Activated naive CD4-positive, alpha-beta T cell treated with anti-CD3 and anti-CD28 coated beads, Interleukin-2, amount 50 U/mL, for 72 hours (primary cell): ENCODE measurements at regions not wholly inside any gene's neighbourhood (a gene's known extent, or its start where the extent isn't known, plus 50 kb on each side); places are given as distances from the start of the nearest gene placed in this dataset.

ENCODE experiments used
- ATAC-seq, 2 donors: fragments of 150-1000 bp; cut with Tn5 transposase; 2 replicates each; pipeline ENCODE4 v1.10.0; 2021; ENCODE audit warnings: mild to moderate bottlenecking in 2 of 2, moderate library complexity in 2 of 2
- DNase-seq, 2 donors: peaks; one replicate each; pipeline ENCODE4 v3.0.0; 2021 to 2022; ENCODE audit warnings: low spot score in 2 of 2
- H3K27ac Mint-ChIP-seq, 2 donors: one replicate each; pipeline ENCODE4 v1.8.0; 2022; ENCODE audit warnings: mild to moderate bottlenecking in 2 of 2, mixed read lengths in 2 of 2
- H3K36me3 Mint-ChIP-seq, 2 donors: one replicate each; pipeline ENCODE4 v1.8.0; 2022; ENCODE audit warnings: mixed read lengths in 2 of 2
- H3K9me3 Mint-ChIP-seq, 2 donors: one replicate each; pipeline ENCODE4 v1.8.0; 2022; ENCODE audit warnings: mixed read lengths in 2 of 2

DNA sequence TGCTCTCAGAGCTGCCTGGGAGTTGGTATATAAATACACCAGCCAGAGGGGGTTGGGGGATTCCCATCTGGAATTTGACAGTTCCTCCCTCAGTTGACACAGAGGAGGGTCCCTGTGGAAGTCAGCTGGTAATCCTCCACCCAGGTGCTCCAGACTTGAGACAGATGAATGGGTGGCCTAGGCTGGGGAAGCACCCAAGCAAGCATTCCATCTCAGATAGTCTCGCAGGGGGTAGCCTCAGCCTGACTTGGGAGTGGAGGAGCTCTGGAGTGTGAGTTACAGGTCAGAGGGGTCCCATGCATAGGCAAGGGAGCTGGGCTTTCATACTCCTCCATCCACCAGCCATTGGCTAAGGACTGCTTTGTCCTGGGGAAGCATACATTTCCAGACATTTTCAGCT is 229.3 kb upstream of the BCOR start:
- no peaks in the 10 kb centered on the region for H3K36me3 Mint-ChIP-seq
- no peak overlapping the region for H3K27ac Mint-ChIP-seq
- no peak for ATAC-seq
- no peak for DNase-seq
- no peaks in the 10 kb centered on the region for H3K9me3 Mint-ChIP-seq

DNA sequence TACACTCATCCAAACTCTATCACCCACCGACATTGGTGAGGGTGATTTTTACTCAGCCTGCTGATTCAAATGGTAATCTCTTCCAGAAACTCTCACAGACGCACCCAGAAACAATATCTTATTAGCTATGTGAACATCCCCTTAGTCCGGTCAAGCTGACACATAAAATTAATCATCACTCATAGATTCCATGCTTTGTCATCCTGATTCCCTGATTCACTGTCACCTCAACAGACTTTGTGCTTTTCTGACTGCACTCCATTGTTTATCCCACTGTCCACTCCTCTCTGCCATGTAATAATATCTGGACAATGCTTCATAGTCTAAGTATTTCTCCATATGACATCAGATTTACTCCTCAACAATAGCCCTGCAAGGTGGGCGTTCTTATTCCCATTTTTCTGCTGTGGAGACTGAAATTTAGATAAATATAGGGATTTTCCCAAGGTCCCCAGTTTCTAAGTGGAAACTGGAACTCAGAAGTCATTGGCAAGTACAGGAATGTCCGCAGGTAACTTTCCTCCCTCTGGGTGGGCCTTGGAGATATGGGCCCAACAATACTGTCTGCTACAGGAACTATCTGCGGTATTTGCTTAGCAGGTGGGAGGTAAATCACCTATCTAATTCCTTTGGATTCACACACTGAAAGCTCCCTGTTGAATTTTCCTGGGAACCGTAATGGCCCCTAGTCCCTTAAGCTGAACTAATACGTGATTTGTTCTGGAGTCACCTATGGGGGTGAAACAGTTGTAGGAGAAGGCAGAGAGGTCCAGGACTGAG is 228.6 kb upstream of the BCOR start:
- peaks cover 0 to 3% of the 10 kb centered on the region in 2 donors for H3K36me3 Mint-ChIP-seq
- DNase-seq: no peak
- no peak for ATAC-seq
- H3K27ac Mint-ChIP-seq: no peak overlapping the region
- H3K9me3 Mint-ChIP-seq: peaks cover 0 to 2% of the 10 kb centered on the region in 2 donors

DNA sequence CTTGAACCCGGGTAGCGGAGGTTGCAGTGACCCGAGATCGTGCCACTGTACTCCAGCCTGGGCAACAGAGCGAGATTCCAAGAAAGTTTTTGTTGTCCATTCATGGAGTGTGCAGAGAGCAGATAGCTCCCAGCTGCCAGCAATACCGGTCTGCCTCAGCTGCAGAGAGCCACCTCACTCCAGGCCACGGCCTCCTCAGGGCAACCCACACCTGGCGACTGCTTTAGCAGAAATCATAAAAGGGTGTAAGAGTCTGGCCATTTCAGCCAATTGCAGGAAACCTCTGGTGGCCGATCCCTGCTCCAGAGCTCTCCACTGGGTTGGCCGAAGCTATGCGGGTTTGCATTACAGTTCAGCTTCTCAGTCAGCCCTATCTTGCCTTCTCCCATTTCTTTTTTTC is 227.4 kb upstream of the BCOR start:
- H3K36me3 Mint-ChIP-seq: peaks cover 6 to 10% of the 10 kb centered on the region in 2 donors
- ATAC-seq (no peak), DNase-seq (no peak)
- H3K27ac Mint-ChIP-seq: no peak overlapping the region
- peaks cover 0 to 8% of the 10 kb centered on the region in 2 donors for H3K9me3 Mint-ChIP-seq

DNA sequence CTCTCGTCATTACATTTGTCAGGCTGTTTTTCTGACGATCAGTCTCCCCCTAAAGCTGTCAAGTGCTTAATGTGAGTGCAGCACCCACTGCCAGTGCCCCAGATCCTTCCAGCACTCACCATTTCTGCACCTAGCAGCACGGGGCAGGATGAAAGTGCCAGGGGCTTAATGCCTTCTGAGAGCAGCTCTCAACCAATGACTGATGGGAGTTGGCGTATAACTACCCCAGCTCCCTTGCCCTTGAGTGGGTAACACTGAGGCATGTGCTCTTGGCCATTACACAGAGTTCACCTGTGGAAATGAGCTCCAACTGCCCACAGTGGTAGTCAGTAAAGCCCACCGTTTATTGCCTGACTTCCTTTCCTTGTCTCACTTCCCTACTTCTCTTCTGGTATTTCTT is 226.2 kb upstream of the BCOR start:
- ATAC-seq (no peak), DNase-seq (no peak)
- peaks cover 0 to 8% of the 10 kb centered on the region in 2 donors for H3K9me3 Mint-ChIP-seq
- no peak overlapping the region for H3K27ac Mint-ChIP-seq
- H3K36me3 Mint-ChIP-seq: peaks cover 6 to 10% of the 10 kb centered on the region in 2 donors

DNA sequence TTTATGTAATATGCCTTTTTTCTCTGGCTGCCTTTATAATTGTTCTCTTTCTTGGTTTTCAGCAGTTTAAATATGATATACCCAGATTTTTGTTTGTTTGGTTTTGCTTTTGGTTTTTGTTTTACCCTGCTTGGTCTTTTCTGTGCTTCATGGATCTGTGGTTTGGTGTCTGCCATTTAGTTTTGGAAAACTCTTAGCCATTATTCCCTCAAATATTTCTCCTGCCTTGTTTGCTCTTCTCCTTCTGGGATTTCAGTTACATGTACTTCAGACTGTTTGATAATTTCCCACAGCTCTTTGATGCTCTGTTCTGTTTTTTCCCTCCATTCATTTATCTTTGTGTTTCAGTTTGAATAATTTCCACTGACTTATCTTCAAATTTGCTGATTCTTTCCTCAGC is 223.1 kb upstream of the BCOR start:
- ATAC-seq: no peak
- DNase-seq: no peak
- Mint-ChIP-seq H3K9me3 (peaks cover 8 to 22% of the 10 kb centered on the region in 2 donors), H3K27ac (no peak overlapping the region), H3K36me3 (peaks cover 10 to 14% of the 10 kb centered on the region in 2 donors)

DNA sequence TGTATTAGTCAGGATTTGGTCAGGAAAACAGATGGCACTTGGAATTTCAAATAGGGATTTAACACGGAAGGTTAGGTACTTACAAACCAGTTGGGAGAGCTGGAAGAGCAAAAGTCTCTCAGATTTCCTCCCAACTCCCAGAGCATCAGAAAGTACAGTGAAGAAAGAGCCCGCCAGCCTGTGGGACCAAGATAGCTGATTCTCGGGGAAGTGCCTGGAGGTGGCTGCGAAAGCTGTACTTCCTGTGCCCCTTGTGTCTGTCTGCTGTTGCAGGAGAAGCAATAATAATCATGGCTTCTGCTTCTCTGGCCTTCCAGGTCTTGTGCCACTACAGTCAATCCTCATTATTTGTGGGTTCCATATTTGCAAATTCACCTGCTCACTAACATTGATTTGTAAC is 221.0 kb upstream of the BCOR start:
- Mint-ChIP-seq H3K9me3 (peaks cover 12 to 26% of the 10 kb centered on the region in 2 donors), H3K27ac (no peak overlapping the region), H3K36me3 (peaks cover 10 to 19% of the 10 kb centered on the region in 2 donors)
- ATAC-seq (no peak), DNase-seq (no peak)

DNA sequence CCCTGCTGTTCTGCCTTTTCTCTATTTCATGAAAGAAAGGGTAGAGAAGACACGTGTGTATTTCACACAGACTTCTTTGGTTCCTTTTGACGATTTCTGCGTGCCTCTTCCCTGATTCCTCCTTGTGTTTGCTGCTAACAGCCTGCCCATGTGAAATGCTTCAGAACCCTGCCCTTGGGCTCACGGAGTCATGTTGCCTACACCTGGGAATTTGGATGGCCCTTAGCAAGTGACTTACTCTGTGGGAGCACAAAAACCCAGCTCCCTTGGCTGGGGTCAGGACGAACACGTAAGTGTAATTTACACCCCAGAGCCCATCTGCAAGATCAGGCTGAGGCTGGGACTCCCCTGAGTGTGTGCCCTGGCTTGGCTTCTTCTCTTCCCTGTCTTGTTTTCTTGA is 220.3 kb upstream of the BCOR start:
- ATAC-seq (no peak), DNase-seq (no peak)
- Mint-ChIP-seq H3K27ac (no peak overlapping the region), H3K36me3 (peaks cover 10 to 19% of the 10 kb centered on the region in 2 donors), H3K9me3 (peaks cover 12 to 26% of the 10 kb centered on the region in 2 donors)

DNA sequence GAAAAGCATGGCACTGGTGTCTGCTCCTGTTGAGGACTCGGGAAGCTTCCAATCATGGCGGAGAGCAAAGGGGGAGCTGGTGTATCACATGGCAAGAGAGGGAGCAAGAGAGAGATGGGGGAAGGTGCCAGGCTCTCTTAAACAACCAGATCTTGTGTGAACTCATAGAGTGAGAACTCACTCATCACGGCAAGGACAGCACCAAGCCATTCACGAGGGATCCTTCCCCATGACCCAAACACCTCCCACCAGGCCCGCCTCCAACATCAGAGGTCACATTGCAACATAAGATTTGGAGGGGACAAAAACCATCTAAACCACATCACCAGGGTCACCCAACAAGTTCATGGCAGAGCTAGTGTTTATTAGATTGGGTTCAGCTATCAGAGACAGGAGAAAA is 218.7 kb upstream of the BCOR start:
- H3K9me3 Mint-ChIP-seq: peaks cover 12 to 25% of the 10 kb centered on the region in 2 donors
- ATAC-seq (no peak), DNase-seq (no peak)
- H3K36me3 Mint-ChIP-seq: peaks cover 9 to 19% of the 10 kb centered on the region in 2 donors
- H3K27ac Mint-ChIP-seq: no peak overlapping the region

DNA sequence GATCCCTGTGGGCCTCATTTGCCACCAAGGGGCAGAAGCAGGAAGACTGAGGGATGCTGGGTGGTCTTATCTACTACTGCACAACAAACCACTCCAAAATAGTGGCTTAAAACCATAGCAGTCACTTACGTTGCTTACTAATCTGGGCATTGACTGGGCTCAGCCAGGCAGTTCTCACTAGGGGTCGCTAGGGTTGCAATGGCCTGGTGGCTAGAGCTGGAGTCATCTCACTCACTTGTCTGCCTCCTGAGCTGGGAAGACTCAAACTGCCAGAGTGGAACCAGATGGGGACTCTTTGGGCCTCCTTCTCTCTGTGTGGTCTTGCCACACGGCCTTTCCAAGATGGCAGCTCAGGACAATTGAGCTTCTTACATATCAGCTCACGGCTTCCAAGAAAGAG is 216.3 kb upstream of the BCOR start:
- Mint-ChIP-seq H3K36me3 (peaks cover 0 to 13% of the 10 kb centered on the region in 2 donors), H3K27ac (peak overlapping the region in 1 of 2 donors; percentile 29), H3K9me3 (peaks cover 12 to 18% of the 10 kb centered on the region in 2 donors)
- DNase-seq: no peak
- ATAC-seq: no peak

DNA sequence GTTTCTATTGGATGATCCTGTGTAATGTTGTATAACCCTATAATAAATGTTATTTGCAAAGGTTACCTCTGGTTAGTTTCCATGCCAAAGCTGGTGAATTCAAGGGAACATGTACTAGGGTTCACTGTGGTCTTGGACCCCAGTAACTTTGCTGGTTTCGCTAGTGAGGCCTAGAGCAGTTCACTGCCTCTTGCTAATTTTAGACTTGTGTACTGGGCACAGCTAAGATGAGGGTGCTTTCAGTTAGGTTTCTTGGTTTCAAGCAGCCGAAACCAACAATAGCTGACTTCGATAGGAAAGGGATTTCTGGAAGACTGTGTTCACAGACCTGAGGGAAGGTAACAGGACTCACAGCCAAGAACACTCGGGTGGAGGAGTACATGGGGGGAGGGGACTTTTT is 215.5 kb upstream of the BCOR start:
- no peak for ATAC-seq
- H3K36me3 Mint-ChIP-seq: peaks cover 0 to 13% of the 10 kb centered on the region in 2 donors
- DNase-seq: no peak
- no peak overlapping the region for H3K27ac Mint-ChIP-seq
- peaks cover 12 to 13% of the 10 kb centered on the region in 2 donors for H3K9me3 Mint-ChIP-seq

DNA sequence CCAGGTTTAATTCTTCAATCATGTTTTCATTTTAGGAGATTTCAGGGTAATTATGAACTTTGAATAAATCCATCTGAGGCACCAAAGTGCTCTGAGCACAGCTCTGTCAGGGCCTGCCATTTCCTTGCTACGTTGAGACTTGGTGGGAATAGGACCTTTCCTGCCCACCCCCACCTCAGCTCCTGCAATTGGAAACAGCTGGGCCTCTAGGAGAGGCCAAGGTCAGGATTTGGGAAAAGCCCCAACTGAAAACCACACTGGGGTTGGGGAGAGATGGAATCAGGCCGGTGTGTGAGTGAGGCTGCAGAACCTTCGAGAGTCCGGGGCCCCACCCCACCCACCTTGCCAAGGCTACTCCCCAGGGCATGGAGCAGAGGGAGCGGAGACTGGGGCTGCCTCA is 212.7 kb upstream of the BCOR start:
- ATAC-seq (no peak), DNase-seq (no peak)
- peaks cover 0 to 1% of the 10 kb centered on the region in 2 donors for H3K36me3 Mint-ChIP-seq

DNA sequence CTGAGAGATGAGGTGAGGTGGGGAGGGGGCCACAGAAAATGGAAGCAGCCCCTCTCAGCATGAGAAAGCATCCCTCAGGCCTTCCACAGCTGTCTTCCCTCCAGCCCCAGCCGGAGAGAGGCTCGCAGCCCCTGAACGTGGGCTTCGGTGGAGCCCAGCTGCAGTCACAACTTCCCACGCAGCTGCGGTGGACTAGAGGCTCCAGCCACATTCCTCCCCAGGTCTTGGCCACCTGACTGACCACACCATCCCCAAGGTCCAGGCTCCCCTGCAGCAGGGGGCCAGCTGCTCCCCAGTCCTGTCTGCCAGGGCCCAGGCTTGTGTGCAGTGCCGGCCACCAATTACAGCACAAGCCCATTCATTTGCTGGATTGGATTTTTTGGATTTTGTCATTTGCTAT is 212.3 kb upstream of the BCOR start:
- DNase-seq (no peak), ATAC-seq (no peak)
- Mint-ChIP-seq H3K36me3 (no peaks in the 10 kb centered on the region), H3K27ac (no peak overlapping the region), H3K9me3 (no peaks in the 10 kb centered on the region)

More for the DNA sequence above, 212.7 kb upstream of the BCOR start:
- peaks cover 0 to under 1% of the 10 kb centered on the region in 2 donors for H3K9me3 Mint-ChIP-seq
- H3K27ac Mint-ChIP-seq: no peak overlapping the region

DNA sequence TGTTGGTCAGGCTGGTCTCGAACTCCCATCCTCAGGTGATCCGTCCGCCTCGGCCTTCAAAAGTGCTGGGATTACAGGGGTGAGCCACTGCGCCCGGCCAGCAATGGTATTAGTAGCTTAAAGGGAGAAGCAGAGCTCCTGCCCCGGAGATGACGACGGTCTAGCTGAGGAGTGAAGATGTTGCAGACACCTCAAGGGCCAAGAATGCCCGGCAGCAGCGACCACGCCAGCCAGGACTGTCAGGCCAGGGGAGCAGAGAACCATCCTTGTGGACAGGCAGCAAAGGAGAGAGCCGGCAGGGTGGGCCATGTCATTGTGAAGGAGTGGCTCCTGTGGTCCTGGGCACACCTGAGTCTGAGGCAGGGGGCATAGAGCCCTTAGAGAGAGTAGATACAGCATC is 210.1 kb upstream of the BCOR start:
- DNase-seq (no peak), ATAC-seq (no peak)
- Mint-ChIP-seq H3K27ac (no peak overlapping the region), H3K36me3 (no peaks in the 10 kb centered on the region), H3K9me3 (peaks cover 0 to 4% of the 10 kb centered on the region in 2 donors)

DNA sequence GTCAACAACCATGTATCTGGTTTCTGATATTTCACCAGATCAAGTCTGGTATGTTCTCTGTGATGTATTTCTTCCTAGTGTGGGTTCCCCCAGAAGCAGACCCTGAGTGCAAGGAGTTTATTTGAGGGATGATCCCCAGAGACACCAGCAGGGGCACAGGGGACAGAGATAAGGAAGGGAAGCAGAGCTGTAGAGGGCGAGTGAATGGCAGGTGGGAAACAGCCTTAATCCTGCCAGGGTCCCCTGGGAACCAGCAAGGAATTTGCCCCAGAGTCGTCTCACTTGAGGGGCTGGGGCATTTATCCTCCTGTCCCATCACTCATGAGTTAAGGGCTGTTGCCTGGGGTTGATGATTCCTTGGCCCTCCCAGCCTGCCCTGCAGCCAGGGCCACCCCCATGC is 206.4 kb upstream of the BCOR start:
- peaks cover 0 to 4% of the 10 kb centered on the region in 2 donors for H3K9me3 Mint-ChIP-seq
- no peaks in the 10 kb centered on the region for H3K36me3 Mint-ChIP-seq
- no peak overlapping the region for H3K27ac Mint-ChIP-seq
- no peak for ATAC-seq
- DNase-seq: no peak

DNA sequence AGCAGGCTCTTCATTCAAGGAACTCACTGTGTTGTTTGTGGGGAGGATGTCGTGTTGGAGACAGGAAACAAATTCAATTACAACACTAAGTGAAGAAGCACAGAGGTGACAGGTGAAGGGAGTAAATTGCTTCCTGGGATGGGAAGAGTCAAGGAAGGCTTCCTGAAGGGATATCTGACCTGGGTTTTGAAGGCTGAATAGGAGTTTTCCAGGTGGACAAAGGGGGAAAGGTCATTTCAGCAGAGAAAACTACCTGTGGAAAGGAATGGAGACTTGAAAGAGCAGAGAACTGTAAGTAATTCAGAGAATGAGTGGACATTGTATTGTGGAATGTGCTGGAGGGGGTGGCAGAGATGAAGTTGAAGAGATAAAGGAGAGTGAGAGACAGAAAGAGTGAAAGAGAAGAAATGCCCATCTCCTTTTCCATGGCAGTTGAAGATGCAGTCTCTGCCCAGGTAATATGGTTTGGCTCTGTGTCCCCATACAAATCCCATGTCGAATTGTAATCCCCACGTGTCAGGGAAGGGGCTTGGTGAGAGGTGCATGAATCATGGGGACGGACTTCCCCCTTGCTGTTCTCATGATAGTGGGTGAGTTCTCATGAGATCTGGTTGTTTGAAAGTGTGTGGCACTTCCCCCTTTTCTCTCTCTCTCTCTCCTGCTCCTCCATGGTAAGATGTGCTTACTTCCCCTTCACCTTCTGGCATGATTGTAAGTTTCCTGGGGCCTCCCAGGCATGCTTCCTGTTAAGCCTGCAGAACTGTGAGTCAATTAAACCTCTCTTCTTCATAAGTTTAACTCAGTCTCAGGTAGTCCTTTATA is 205.7 kb upstream of the BCOR start:
- ATAC-seq (peak in 1 of 2 donors; percentile 18), DNase-seq (no peak)
- no peak overlapping the region for H3K27ac Mint-ChIP-seq
- no peaks in the 10 kb centered on the region for H3K36me3 Mint-ChIP-seq
- H3K9me3 Mint-ChIP-seq: peaks cover 0 to 4% of the 10 kb centered on the region in 2 donors

DNA sequence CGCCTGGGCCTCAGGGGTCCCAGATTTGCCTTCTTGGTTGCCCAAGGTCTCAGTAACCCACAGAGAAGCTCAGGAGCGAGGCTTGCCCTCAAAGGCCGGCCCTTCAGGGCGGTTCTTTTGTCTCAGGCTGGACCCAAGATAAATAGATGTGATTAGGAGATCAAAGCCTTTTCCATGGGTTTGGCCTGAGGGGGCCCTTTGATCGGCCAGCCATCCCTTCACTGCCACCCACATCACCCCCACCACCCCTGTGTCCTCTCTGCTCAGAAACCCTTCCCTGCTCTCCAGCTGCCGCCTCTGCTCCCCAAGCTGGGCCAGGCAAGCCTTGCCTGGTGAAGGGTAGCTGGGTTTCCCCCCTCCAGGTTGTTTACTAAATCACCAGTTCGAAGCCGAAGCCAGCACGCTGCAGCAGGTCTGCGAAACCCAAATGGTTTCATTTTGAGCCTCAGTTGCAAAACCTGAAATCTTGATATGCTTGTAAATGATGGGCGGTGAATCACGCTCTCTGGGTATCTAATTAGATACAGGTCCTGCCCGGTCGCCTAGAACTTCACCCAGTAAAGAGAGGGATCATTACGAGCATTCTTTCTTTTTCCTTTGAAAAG is 202.6 kb upstream of the BCOR start:
- ATAC-seq: peak; percentile 31 to 80
- H3K27ac Mint-ChIP-seq: no peak overlapping the region

DNA sequence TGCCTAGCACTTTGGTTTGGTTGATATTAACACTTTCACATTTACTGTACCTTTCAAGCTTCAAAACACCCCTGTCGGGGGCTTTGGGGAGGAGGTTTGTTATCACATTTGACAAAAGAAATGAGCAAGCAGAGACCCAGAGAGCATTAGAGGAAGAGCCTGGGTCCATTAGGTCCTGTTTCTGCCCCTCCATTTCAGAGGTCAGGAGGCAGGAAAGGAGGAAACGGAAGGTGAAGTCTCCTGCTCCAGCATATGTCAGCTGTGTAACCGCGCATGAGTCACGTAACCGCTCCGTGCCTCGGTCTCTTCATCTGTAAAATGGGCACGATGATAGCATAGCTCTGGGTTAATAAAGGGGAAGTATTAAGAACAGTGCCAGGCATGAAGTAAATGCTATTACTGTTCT is 201.9 kb upstream of the BCOR start:
- DNase-seq: no peak
- Mint-ChIP-seq H3K9me3 (peaks cover 0 to 4% of the 10 kb centered on the region in 2 donors), H3K36me3 (no peaks in the 10 kb centered on the region), H3K27ac (no peak overlapping the region)
- ATAC-seq: peak; percentile 48 to 61

More for the DNA sequence above, 202.6 kb upstream of the BCOR start:
- DNase-seq: peak in 1 of 2 donors; percentile 10
- H3K36me3 Mint-ChIP-seq: no peaks in the 10 kb centered on the region
- peaks cover 0 to 4% of the 10 kb centered on the region in 2 donors for H3K9me3 Mint-ChIP-seq
